GM10266 (cell line): ENCODE measurements at regions not wholly inside any gene's neighbourhood (a gene's known extent, or its start where the extent isn't known, plus 50 kb on each side); places are given as distances from the start of the nearest gene placed in this dataset.
"Not testable (repeated sequence)": the region's sequence is repeated elsewhere in the genome, so short reads cannot be mapped to it uniquely, and the experiment has no call there.

Experiments used
- DNase-seq: peaks from one replicate; pipeline ENCODE4 v3.0.0; 2012; ENCODE audit errors: extremely low spot score
- TF ChIP-seq, protein P1 (sequence below): IDR thresholded peaks from 2 replicates; pipeline ENCODE4 v1.5.1; 2012; ENCODE audit warnings: mild to moderate bottlenecking, low read depth; ENCODE audit not compliant: control insufficient read depth, insufficient read depth; ENCODE audit errors: missing control alignments

DNA sequence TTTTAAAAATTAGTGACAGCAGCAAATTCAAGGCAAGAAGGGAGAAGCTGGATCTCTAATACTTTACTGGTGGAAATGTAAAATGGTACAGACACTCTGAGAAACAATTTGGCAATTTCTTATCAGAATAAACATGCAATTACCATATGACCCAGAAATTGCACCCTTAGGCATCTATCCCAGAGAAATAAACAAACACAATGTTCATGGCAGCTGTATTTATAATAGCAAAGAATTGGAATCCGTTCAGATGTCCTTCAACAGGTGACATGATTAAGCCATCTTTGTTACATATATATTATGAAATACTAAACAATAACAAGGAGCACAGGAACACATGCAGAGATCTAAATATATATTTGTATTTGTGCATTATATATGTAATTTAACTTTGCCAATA, 756.5 kb downstream of the SLITRK1 start:
- DNase-seq: no peak
- TF ChIP-seq, protein P1, sequence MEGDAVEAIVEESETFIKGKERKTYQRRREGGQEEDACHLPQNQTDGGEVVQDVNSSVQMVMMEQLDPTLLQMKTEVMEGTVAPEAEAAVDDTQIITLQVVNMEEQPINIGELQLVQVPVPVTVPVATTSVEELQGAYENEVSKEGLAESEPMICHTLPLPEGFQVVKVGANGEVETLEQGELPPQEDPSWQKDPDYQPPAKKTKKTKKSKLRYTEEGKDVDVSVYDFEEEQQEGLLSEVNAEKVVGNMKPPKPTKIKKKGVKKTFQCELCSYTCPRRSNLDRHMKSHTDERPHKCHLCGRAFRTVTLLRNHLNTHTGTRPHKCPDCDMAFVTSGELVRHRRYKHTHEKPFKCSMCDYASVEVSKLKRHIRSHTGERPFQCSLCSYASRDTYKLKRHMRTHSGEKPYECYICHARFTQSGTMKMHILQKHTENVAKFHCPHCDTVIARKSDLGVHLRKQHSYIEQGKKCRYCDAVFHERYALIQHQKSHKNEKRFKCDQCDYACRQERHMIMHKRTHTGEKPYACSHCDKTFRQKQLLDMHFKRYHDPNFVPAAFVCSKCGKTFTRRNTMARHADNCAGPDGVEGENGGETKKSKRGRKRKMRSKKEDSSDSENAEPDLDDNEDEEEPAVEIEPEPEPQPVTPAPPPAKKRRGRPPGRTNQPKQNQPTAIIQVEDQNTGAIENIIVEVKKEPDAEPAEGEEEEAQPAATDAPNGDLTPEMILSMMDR: no peak

DNA sequence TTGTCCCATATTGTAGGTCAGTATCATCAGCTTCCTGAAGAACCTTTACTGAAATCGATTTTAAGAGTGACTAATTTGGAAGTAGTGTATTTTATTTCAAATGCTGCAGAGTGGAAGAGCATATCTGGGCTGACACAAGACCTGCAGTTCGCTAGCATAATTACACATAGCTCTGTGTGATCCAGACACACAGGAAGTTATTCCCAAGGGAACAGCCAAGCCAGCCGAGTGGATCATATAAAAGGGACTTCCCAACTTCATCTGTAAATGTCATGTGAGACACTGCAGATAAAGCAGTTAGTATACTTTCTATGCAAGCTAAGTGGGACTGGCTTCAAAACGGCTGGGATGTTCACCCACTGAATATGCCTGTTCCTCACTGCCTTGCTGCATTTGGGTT, 760.4 kb downstream of the SLITRK1 start:
- TF ChIP-seq, protein P1: no peak
- DNase-seq: no peak

DNA sequence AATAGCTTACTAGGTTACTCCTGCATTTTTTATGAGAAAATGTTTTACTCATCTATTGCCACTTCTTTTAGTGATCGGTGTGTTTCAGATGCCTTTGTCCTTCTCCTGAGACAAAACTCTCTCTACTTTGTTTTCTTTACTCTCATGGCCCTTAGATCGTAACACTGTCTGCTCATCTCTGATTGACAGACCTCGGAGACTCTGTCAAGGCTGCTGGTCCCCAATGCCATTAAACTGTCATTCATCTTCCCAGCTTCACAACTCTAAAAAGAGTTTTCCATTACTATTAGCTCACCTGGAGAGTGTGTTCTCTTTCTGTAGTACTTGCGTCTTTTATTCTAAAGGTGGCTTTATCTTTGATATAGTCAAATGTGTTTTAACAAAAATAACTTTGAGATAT, 765.2 kb downstream of the SLITRK1 start:
- TF ChIP-seq, protein P1: no peak
- no peak for DNase-seq

DNA sequence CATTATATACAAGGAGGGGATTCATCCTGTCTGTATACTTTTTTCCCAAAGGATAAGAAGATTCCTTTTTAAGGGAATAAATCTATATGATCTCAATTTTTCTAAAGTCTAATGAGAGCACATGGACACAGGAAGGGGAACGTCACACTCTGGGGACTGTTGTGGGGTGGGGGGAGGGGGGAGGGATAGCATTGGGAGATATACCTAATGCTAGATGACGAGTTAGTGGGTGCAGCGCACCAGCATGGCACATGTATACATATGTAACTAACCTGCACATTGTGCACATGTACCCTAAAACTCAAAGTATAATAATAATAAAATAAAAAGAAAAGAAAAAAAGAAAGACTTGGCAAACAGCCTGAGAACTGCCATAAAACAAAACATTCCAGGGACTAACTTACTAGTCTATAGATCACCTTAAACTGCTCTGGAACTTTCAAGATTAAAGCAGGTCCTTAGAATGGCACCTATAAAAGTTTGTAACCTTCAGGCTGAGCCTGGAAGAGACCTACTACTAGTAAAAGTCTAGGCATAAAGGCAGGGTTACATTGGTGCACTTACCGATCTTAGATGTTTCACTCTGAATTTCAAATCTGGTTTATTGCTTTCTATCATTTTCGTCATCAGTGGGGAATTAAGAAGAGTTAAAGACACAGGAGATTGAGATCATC, 780.6 kb downstream of the SLITRK1 start:
- DNase-seq: not testable (repeated sequence)

DNA sequence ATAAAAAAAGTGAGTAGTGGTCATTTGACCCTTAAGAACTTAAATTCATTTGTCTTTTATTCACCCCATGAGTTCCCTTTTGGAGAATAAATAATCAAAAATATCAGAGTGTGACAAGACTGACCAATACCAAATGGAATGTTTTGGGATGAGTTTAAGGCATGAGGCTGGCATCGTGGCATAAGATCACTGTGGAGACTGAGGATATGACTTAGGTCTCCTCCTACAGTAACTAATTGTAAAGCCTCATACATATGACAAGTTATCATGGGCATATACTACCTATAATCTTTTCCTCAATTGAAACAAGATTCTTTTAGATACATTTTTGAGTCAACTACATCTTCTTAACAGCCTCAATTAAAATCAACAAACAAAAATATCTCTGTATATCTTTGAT, 782.0 kb downstream of the SLITRK1 start:
- TF ChIP-seq, protein P1: no peak
- DNase-seq: no peak

DNA sequence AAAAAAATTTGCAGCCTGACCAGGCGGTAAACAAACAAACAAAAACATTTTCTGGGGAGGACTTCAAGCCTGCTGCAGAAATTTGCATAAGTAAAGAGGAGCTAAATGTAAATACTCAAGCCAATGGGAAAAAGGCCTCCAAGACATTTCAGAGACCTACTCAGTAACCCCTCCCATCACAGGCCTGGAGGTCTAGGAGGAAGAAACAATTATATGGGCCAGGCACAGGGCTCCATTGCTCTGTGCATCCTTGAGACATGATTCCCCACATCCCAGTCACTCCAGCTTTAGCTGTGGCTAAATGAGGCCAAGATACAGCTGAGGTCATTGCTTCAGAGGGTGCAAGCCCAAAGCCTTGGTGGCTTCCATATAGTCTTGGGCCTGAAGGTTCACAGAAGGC, 793.4 kb downstream of the SLITRK1 start:
- TF ChIP-seq, protein P1: no peak

DNA sequence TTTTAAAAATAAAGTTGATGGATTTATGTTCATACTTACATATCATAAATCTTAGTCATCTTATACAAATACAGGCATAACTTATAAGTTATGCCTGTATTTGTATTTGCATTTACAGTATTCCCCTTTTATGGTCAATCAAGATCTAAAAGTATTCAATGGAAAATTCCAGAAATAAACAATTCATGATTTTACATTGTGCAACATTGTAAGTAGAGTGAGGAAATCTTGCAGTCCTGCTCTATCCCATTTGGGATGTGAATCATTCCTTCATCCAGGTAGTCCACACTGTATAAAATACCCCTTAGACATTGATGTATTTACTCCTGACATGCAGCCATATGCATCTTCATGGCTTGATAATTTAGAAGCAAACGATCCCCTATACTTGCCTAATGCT, 795.3 kb downstream of the SLITRK1 start:
- no peak for DNase-seq
- TF ChIP-seq, protein P1: no peak

More for the DNA sequence above, 793.4 kb downstream of the SLITRK1 start:
- DNase-seq: no peak

DNA sequence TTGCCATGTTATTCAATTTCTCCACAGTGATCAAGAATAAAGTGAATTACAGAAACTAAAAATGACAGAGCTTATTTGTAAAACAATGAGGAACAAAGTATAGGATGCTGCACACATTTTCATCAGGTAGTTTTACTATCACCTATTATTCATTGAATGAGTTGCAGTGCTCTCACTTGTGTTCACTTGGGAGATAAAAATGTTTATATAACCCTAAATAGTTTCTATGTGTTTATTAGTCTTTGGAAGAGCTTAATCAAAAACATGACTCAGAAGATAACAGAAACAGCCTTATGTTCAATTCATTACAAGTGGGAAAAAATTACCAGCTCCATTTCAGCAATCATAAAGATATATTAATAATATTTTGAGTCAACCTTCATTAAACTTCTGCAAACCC, 796.2 kb downstream of the SLITRK1 start:
- DNase-seq: no peak
- TF ChIP-seq, protein P1: no peak
